SK-N-SH (cell line): ENCODE measurements at regions not wholly inside any gene's neighbourhood (a gene's known extent, or its start where the extent isn't known, plus 50 kb on each side); places are given as distances from the start of the nearest gene placed in this dataset.

Experiments
- CTCF ChIA-PET: fragments of 300-600, 350-600 bp; formaldehyde crosslinking; extraction: SDS; loops from one replicate; lab custom pipeline; 2021; lab: Yijun Ruan, JAX
- POLR2A ChIA-PET: fragments of 350-600 bp; sonication (Branson Sonifier 250); formaldehyde crosslinking; extraction: SDS; loops from one replicate; lab custom pipeline; 2020; ENCODE audit warnings: antibody characterized with exemption, inconsistent platforms; lab: Yijun Ruan, JAX
- DNase-seq: peaks from one replicate; pipeline ENCODE4 v3.0.0; 2012
- H2AFZ ChIP-seq: fragments of 200-600 bp; sonication (generic); 2 replicates; pipeline ENCODE4 v1.8.1; 2016; ENCODE audit warnings: antibody characterized with exemption, mild to moderate bottlenecking, low read depth
- H3F3A ChIP-seq: fragments of 200-600 bp; sonication (generic); replicated peaks from 2 replicates; pipeline ENCODE3; 2016; ENCODE audit warnings: antibody characterized with exemption, mild to moderate bottlenecking; ENCODE audit not compliant: insufficient read depth
- H3K27ac ChIP-seq, 2 experiments: fragments of 200-500 bp in 1 of 2; fragments of 200-600 bp in 1 of 2; sonication (Bioruptor generic) in 1 of 2; sonication (generic), shearing (Covaris generic) in 1 of 2; 2 replicates each; pipeline versions ENCODE4 v1.5.1 to v1.6.1; 2014 to 2016; ENCODE audit warnings: low read depth in 2 of 2, inconsistent platforms in 1 of 2, low read length in 1 of 2, mild to moderate bottlenecking in 1 of 2, mixed read lengths in 1 of 2
- H3K27me3 ChIP-seq: fragments of 200-600 bp; sonication (generic), shearing (Covaris generic); 2 replicates; pipeline ENCODE4 v1.6.1; 2016; ENCODE audit warnings: mixed run types; ENCODE audit not compliant: insufficient read depth
- H3K36me3 ChIP-seq, 2 experiments: fragments of 200-500 bp in 1 of 2; fragments of 200-600 bp in 1 of 2; sonication (Bioruptor generic) in 1 of 2; sonication (generic) in 1 of 2; replicated peaks in 1 of 2; 2 replicates each; pipeline versions ENCODE3 to v1.5.1; 2014 to 2016; ENCODE audit warnings: low read length in 1 of 2, mild to moderate bottlenecking in 1 of 2; ENCODE audit not compliant: insufficient read depth in 2 of 2, control insufficient read depth in 1 of 2
- H3K4me1 ChIP-seq, 2 experiments: fragments of 200-500 bp in 1 of 2; fragments of 200-600 bp in 1 of 2; sonication (Bioruptor generic) in 1 of 2; sonication (generic), shearing (Covaris generic) in 1 of 2; 2 replicates each; pipeline versions ENCODE4 v1.5.1 to v1.6.1; 2014 to 2016; ENCODE audit warnings: low read depth in 1 of 2, low read length in 1 of 2, mixed run types in 1 of 2; ENCODE audit not compliant: insufficient read depth in 2 of 2, control insufficient read depth in 1 of 2
- H3K4me2 ChIP-seq: fragments of 200-600 bp; sonication (generic), shearing (Covaris generic); 2 replicates; pipeline ENCODE4 v1.6.1; 2017; ENCODE audit warnings: mixed run types
- H3K4me3 ChIP-seq, 2 experiments: fragments of 200-500 bp in 1 of 2; fragments of 200-600 bp in 1 of 2; sonication (Bioruptor generic) in 1 of 2; sonication (generic), shearing (Covaris generic) in 1 of 2; 2 replicates each; pipeline versions ENCODE4 v1.5.1 to v1.8.1; 2014 to 2016; ENCODE audit warnings: low read depth in 2 of 2, inconsistent platforms in 1 of 2, low read length in 1 of 2, mild to moderate bottlenecking in 1 of 2, mixed read lengths in 1 of 2, moderate library complexity in 1 of 2
- H3K79me2 ChIP-seq: fragments of 200-600 bp; sonication (generic); 2 replicates; pipeline ENCODE4 v1.8.1; 2017; ENCODE audit warnings: mild to moderate bottlenecking; ENCODE audit not compliant: insufficient read depth
- H3K9ac ChIP-seq: fragments of 200-600 bp; sonication (generic); 2 replicates; pipeline ENCODE4 v1.6.1; 2017; ENCODE audit warnings: mixed run types
- H3K9me2 ChIP-seq: fragments of 200-600 bp; sonication (generic); 2 replicates; pipeline ENCODE4 v1.6.1; 2017; ENCODE audit warnings: mixed run types
- H3K9me3 ChIP-seq: fragments of 200-600 bp; sonication (generic); 2 replicates; pipeline ENCODE4 v1.6.1; 2017; ENCODE audit warnings: mixed run types, mild to moderate bottlenecking, moderate library complexity
- H4K20me1 ChIP-seq: fragments of 200-600 bp; sonication (generic); 2 replicates; pipeline ENCODE4 v1.6.1; 2017; ENCODE audit warnings: mild to moderate bottlenecking, mixed run types; ENCODE audit not compliant: insufficient read depth
- ELF1 ChIP-seq: IDR thresholded peaks from 2 replicates; pipeline ENCODE4 v1.4.0; 2012
- FOSL2 ChIP-seq: IDR thresholded peaks from 2 replicates; pipeline ENCODE4 v1.4.0; 2012; ENCODE audit warnings: low read depth, mild to moderate bottlenecking, moderate library complexity, borderline replicate concordance
- FOXJ3 ChIP-seq: sonication (generic); formaldehyde crosslinking; IDR thresholded peaks from 2 replicates; pipeline ENCODE4 v1.5.1; 2020; ENCODE audit warnings: mild to moderate bottlenecking, missing genetic modification reagents
- FOXM1 ChIP-seq: IDR thresholded peaks from 2 replicates; pipeline ENCODE4 v1.4.0; 2012; ENCODE audit warnings: low read depth, mild to moderate bottlenecking
- GABPA ChIP-seq: IDR thresholded peaks from 2 replicates; pipeline ENCODE4 v1.4.0; 2012; ENCODE audit warnings: low read depth, mild to moderate bottlenecking
- IRF3 ChIP-seq: fragments of 150-350 bp; IDR thresholded peaks from 2 replicates; pipeline ENCODE4 v1.6.1; 2016; ENCODE audit warnings: mild to moderate bottlenecking, low read depth, low read length
- JUND ChIP-seq: IDR thresholded peaks from 2 replicates; pipeline ENCODE4 v1.4.0; 2012
- MAX ChIP-seq: IDR thresholded peaks from 2 replicates; pipeline ENCODE4 v1.4.0; 2012; ENCODE audit warnings: low read depth
- NFIC ChIP-seq: IDR thresholded peaks from 2 replicates; pipeline ENCODE4 v1.4.0; 2012; ENCODE audit warnings: borderline replicate concordance
- NRF1 ChIP-seq: IDR thresholded peaks from 2 replicates; pipeline ENCODE4 v1.6.1; 2012; ENCODE audit warnings: low read depth, mild to moderate bottlenecking, low read length
- POLR2AphosphoS5 ChIP-seq: IDR thresholded peaks from 2 replicates; pipeline ENCODE4 v1.6.1; 2012; ENCODE audit warnings: low read depth, low read length
- RAD21 ChIP-seq: IDR thresholded peaks from 2 replicates; pipeline ENCODE4 v1.6.1; 2012; ENCODE audit warnings: mild to moderate bottlenecking, low read length
- RCOR1 ChIP-seq: fragments of 150-350 bp; IDR thresholded peaks from 2 replicates; pipeline ENCODE4 v1.6.1; 2017; ENCODE audit warnings: antibody characterized with exemption, low read length
- REST ChIP-seq: IDR thresholded peaks from 2 replicates; pipeline ENCODE4 v1.6.1; 2012; ENCODE audit warnings: mild to moderate bottlenecking, low read depth, low read length, moderate library complexity
- RXRA ChIP-seq: IDR thresholded peaks from 2 replicates; pipeline ENCODE4 v1.4.0; 2012; ENCODE audit warnings: low read depth, mild to moderate bottlenecking, borderline replicate concordance
- SMC3 ChIP-seq: IDR thresholded peaks from 2 replicates; pipeline ENCODE4 v1.6.1; 2012; ENCODE audit warnings: low read depth, low read length, improper control_type of control experiment
- TEAD4 ChIP-seq: IDR thresholded peaks from 2 replicates; pipeline ENCODE4 v1.4.0; 2012; ENCODE audit warnings: mild to moderate bottlenecking, borderline replicate concordance; ENCODE audit not compliant: insufficient read depth
- USF1 ChIP-seq: IDR thresholded peaks from 2 replicates; pipeline ENCODE4 v1.4.0; 2012; ENCODE audit warnings: low read depth, borderline replicate concordance
- YY1 ChIP-seq: IDR thresholded peaks from 2 replicates; pipeline ENCODE4 v1.4.0; 2012; ENCODE audit warnings: low read depth, mild to moderate bottlenecking
- ZBTB33 ChIP-seq: IDR thresholded peaks from 2 replicates; pipeline ENCODE4 v1.4.0; 2012; ENCODE audit warnings: low read depth, borderline replicate concordance
- WGBS: methylation state at CpG from one replicate; pipeline ENCODE4 v1.1.6; 2017; ENCODE audit warnings: low lambda C conversion rate; 5-methylcytosine and 5-hydroxymethylcytosine counted together

- TF ChIP-seq POLR2AphosphoS5 (no peak), RXRA (no peak)
Measured at GRCh38 chr11:122310766-122311165, 194.8 kb upstream of the BLID start (continued).

GRCh38 chr11:122309262-122309925 lies 193.4 kb upstream of the BLID start:
- no peak overlapping the region for H3K27ac ChIP-seq
- no peak for TF ChIP-seq NFIC
- no peak for TF ChIP-seq RCOR1
- TF ChIP-seq NRF1 = no peak
- TF ChIP-seq FOXJ3 (CRISPR knock-in tag) = no peak
- TF ChIP-seq MAX = no peak
- TF ChIP-seq JUND = no peak
- no peak for TF ChIP-seq RAD21
- TF ChIP-seq SMC3 = no peak
- TF ChIP-seq FOSL2 = no peak
- no peak for TF ChIP-seq YY1
- no peak for TF ChIP-seq IRF3
- no peak for TF ChIP-seq GABPA
- TF ChIP-seq POLR2AphosphoS5 = no peak
- no peak for TF ChIP-seq ELF1
- TF ChIP-seq TEAD4 = no peak
- TF ChIP-seq FOXM1 = no peak
- no peak for TF ChIP-seq REST
- TF ChIP-seq USF1 = no peak
- no peak for TF ChIP-seq ZBTB33
- 63% methylated on average over 17 of the region's 17 CpGs for WGBS
- no peaks in the 10 kb centered on the region for H4K20me1 ChIP-seq
- H3K36me3 ChIP-seq = no peaks in the 10 kb centered on the region
- H3K27me3 ChIP-seq = no peaks in the 10 kb centered on the region
- H3K9me2 ChIP-seq = no peaks in the 10 kb centered on the region
- H2AFZ ChIP-seq = no peak overlapping the region
- no peak overlapping the region for H3K4me2 ChIP-seq
- no peaks in the 10 kb centered on the region for H3K9me3 ChIP-seq
- DNase-seq = no peak
- no peak overlapping the region for H3K4me3 ChIP-seq
- H3K4me1 ChIP-seq = no peaks in the 10 kb centered on the region; a peak in 1 of 4 replicates
- no peaks in the 10 kb centered on the region for H3K79me2 ChIP-seq
- no peak overlapping the region for H3K9ac ChIP-seq
- H3F3A ChIP-seq = no peaks in the 10 kb centered on the region
- POLR2A ChIA-PET = no interaction called here
- CTCF ChIA-PET = no interaction called here
